PFSK-1 (cell line): ENCODE measurements at regions not wholly inside any gene's neighbourhood (a gene's known extent, or its start where the extent isn't known, plus 50 kb on each side); places are given as distances from the start of the nearest gene placed in this dataset.

ENCODE experiments used
- POLR2AphosphoS5 ChIP-seq: IDR thresholded peaks from 2 replicates; pipeline ENCODE4 v1.6.1; 2012; ENCODE audit warnings: low read depth, mild to moderate bottlenecking, control low read depth, low read length, moderate library complexity
- SIN3A ChIP-seq: IDR thresholded peaks from 2 replicates; pipeline ENCODE4 v1.6.1; 2012; ENCODE audit warnings: mild to moderate bottlenecking, low read length, moderate library complexity, borderline replicate concordance; ENCODE audit not compliant: insufficient read depth
- TAF1 ChIP-seq: IDR thresholded peaks from 2 replicates; pipeline ENCODE4 v1.6.1; 2012; ENCODE audit warnings: low read length, control low read depth, borderline replicate concordance; ENCODE audit not compliant: insufficient read depth
- TF ChIP-seq, protein P1 (sequence below), 2 experiments: IDR thresholded peaks; 2 replicates each; pipeline versions ENCODE4 v1.6.1 to v1.8.0; 2011 to 2012; ENCODE audit warnings: low read depth in 2 of 2, low read length in 2 of 2, control low read depth in 1 of 2, inconsistent platforms in 1 of 2, mild to moderate bottlenecking in 1 of 2, moderate library complexity in 1 of 2; ENCODE audit not compliant: insufficient read depth in 1 of 2

DNA sequence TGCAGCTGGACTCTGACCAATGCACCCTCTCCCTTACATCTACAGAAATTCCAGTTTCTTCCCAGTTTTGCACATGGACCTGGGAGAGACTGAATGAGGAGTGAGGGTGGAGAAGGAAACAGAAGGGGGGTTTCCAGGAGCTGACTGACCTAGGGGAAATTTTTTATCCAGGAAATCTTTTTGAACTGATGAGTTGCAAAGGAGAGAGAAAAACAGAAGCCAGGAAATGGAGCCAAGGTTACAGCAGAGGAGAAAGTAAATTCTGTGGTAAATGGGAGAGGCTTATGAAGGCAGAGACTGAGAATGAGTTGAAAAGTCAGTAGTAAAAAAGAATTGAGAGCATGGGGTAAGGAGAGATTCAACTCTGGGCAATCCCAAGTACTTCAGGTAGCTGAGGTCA, 192.8 kb downstream of the SMIM20 start:
- TF ChIP-seq POLR2AphosphoS5 (no peak), TAF1 (no peak), SIN3A (no peak)
- TF ChIP-seq, protein P1, sequence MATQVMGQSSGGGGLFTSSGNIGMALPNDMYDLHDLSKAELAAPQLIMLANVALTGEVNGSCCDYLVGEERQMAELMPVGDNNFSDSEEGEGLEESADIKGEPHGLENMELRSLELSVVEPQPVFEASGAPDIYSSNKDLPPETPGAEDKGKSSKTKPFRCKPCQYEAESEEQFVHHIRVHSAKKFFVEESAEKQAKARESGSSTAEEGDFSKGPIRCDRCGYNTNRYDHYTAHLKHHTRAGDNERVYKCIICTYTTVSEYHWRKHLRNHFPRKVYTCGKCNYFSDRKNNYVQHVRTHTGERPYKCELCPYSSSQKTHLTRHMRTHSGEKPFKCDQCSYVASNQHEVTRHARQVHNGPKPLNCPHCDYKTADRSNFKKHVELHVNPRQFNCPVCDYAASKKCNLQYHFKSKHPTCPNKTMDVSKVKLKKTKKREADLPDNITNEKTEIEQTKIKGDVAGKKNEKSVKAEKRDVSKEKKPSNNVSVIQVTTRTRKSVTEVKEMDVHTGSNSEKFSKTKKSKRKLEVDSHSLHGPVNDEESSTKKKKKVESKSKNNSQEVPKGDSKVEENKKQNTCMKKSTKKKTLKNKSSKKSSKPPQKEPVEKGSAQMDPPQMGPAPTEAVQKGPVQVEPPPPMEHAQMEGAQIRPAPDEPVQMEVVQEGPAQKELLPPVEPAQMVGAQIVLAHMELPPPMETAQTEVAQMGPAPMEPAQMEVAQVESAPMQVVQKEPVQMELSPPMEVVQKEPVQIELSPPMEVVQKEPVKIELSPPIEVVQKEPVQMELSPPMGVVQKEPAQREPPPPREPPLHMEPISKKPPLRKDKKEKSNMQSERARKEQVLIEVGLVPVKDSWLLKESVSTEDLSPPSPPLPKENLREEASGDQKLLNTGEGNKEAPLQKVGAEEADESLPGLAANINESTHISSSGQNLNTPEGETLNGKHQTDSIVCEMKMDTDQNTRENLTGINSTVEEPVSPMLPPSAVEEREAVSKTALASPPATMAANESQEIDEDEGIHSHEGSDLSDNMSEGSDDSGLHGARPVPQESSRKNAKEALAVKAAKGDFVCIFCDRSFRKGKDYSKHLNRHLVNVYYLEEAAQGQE (IDR thresholded peaks at IDR 0.05; ENCODE audit: insufficient read depth in 1 of 2, low read depth in 2 of 2, low read length in 2 of 2), result no peak
